ENCODE measurements at regions not wholly inside any gene's neighbourhood (a gene's known extent, or its start where the extent isn't known, plus 50 kb on each side); places are given as distances from the start of the nearest gene placed in this dataset.

- TF ChIP-seq CTCF (IDR thresholded peaks at IDR 0.05) (no peak), ZFX (IDR thresholded peaks at IDR 0.05; ENCODE audit: borderline replicate concordance) (no peak)
Measured at GRCh38 chr7:118059209-118059608, 124.8 kb upstream of the LSM8 start.

Data from 22Rv1 (cell line).